ENCODE measurements at regions not wholly inside any gene's neighbourhood (a gene's known extent, or its start where the extent isn't known, plus 50 kb on each side); places are given as distances from the start of the nearest gene placed in this dataset.

- Histone ChIP-seq H3K27ac (no peak overlapping the region), H3K4me1 (no peaks in the 10 kb centered on the region)
- intact Hi-C loops (cut with DNase I): no loop called here
Observed at GRCh38 chr6:90346729-90347128, 50.1 kb upstream of the BACH2 start.

More at GRCh38 chr6:90346729-90347128, 50.1 kb upstream of the BACH2 start:
- Histone ChIP-seq H3K36me3 (no peaks in the 10 kb centered on the region), H3K4me3 (no peak overlapping the region), H3K9me3 (no peaks in the 10 kb centered on the region), H3K27me3 (no peaks in the 10 kb centered on the region)
- no peak for DNase-seq (ENCODE audit: low spot score in 2 of 2)
- TF ChIP-seq CTCF (IDR thresholded peaks at IDR 0.05): no peak
